ENCODE measurements at regions not wholly inside any gene's neighbourhood (a gene's known extent, or its start where the extent isn't known, plus 50 kb on each side); places are given as distances from the start of the nearest gene placed in this dataset.

DNA sequence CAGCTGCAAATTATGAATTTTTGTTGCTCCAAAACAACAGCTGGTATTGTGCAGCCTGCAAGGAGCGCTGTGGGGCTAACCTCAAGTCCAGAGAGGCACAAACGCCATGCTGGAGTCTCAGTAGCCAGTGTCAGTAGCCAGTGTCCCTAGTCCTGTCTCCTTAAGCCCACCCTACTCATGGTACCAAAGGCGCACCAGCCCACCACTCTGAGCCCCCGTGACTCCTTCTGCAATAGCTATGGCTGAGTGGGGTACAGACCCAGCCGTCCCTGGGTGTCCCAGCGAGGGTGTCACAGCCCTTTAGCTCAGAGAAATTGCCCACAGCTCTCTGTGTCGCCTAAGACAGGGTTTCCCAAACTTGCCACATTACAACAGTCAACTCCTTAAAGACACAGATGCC lies 65.2 kb downstream of the ARL6IP4 start:
- no peak for TF ChIP-seq POLR2A (IDR thresholded peaks at IDR 0.05; ENCODE audit: low read length)
- TF ChIP-seq GATA1 (IDR thresholded peaks at IDR 0.05; ENCODE audit: low read depth, low read length): no peak
